ENCODE measurements at regions not wholly inside any gene's neighbourhood (a gene's known extent, or its start where the extent isn't known, plus 50 kb on each side); places are given as distances from the start of the nearest gene placed in this dataset.

DNA sequence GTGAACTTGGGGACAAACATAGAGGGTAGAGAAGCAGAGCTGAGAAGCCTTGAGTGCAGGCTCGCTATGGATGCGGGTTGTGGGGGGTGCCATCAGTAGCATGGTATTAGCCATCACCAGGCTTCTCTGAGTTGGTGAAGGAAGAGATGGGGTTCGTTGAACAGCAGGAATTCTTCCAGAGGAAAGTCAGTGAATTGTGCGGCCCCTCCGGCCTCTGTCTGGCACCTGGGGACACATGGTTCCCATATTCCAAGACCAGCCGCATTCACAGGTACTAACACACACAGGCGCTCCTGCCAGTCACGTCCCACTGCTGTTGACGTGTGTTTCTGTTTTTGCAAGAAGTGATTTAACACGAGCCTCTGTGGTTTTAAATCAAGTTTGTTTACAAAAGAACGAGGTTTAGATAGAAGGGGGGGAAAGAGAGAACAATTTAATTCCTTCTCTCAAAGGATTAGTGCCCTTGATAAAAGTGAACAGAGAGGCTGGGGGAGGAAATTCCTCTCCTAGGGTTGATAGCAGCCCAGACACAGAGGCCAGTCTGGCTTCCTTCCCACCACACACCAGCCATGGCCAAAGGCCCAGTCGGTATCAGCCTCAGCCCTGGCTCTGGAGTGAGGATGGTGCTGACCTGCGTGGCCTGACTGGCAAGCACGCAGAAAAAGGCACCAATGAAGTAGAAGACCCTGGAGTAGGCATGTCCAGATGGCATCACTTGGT, 252.6 kb upstream of the IGFBP3 start:
- H3K4me3 ChIP-seq (replicated peaks in 1 of 2; ENCODE audit: low read depth in 2 of 2, low read length in 2 of 2): no peak overlapping the region
- TF ChIP-seq, protein P1, sequence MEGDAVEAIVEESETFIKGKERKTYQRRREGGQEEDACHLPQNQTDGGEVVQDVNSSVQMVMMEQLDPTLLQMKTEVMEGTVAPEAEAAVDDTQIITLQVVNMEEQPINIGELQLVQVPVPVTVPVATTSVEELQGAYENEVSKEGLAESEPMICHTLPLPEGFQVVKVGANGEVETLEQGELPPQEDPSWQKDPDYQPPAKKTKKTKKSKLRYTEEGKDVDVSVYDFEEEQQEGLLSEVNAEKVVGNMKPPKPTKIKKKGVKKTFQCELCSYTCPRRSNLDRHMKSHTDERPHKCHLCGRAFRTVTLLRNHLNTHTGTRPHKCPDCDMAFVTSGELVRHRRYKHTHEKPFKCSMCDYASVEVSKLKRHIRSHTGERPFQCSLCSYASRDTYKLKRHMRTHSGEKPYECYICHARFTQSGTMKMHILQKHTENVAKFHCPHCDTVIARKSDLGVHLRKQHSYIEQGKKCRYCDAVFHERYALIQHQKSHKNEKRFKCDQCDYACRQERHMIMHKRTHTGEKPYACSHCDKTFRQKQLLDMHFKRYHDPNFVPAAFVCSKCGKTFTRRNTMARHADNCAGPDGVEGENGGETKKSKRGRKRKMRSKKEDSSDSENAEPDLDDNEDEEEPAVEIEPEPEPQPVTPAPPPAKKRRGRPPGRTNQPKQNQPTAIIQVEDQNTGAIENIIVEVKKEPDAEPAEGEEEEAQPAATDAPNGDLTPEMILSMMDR (IDR thresholded peaks at IDR 0.05; ENCODE audit: low read depth, low read length): no peak
- DNase-seq (ENCODE audit: low read depth in 2 of 2): peak in 1 of 2 donors; percentile 74

DNA sequence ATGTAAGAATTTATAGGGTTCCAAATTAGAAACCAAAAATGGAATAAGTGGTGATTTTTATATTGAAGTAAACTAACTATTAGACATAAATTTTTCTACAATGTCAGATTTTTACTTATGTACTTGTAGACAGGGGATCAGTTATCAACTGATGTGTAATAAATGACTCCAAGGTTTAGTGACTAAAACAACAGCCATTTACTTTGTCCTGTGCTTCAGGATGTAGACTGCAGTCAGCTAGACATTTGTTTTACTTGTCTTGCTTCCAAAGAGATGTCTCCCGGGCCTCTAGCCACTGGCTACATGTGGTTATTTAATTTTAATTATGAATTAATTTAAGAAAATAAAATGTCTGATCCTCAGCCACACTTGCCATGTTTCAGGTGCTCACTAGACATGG, 249.7 kb upstream of the IGFBP3 start:
- DNase-seq (ENCODE audit: low read depth in 2 of 2): peak in 1 of 2 donors; percentile 52
- TF ChIP-seq, protein P1 (IDR thresholded peaks at IDR 0.05; ENCODE audit: low read depth, low read length): no peak
- no peak overlapping the region for H3K4me3 ChIP-seq (replicated peaks in 1 of 2; ENCODE audit: low read depth in 2 of 2, low read length in 2 of 2)

DNA sequence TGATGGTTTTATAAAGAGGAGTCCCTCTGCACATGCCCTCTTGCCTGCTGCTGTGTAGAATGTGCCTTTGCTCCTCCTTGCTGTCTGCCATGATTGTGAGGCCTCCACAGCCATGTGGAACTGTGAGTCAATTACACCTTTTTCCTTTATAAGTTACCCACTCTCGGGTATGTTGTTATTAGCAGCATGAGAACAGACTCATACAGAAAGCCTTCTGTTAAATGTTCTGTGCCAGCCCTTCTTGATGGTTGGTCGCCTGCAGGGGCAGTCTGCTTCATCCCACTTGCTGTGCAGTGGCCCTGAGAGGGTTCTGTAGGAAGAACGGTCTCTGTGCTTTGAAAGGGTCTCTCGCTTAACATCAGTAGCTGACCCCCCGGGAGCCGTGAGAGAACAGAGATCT, 248.9 kb upstream of the IGFBP3 start:
- TF ChIP-seq, protein P1 (IDR thresholded peaks at IDR 0.05; ENCODE audit: low read depth, low read length): no peak
- no peak overlapping the region for H3K4me3 ChIP-seq (replicated peaks in 1 of 2; ENCODE audit: low read depth in 2 of 2, low read length in 2 of 2)
- no peak for DNase-seq (ENCODE audit: low read depth in 2 of 2)

DNA sequence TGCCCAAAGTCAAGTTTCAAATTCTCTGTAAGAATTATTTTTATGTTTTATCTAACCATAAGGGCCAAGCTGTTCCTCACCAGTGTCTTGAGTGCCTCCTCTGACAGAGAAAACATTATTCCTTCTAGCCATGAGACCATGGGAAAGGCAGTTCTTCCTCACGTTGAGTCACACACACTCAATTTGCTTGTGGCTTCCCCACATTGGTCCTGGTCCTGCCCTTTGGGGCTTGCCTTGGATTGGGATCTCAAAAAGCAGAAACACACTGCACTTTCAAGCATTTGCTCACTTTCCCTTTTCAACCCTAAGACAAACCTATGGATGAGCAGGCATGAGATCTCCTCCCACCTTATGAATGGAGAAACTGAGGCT, 248.3 kb upstream of the IGFBP3 start:
- no peak overlapping the region for H3K4me3 ChIP-seq (replicated peaks in 1 of 2; ENCODE audit: low read depth in 2 of 2, low read length in 2 of 2)
- TF ChIP-seq, protein P1 (IDR thresholded peaks at IDR 0.05; ENCODE audit: low read depth, low read length): no peak
- DNase-seq (ENCODE audit: low read depth in 2 of 2): no peak

DNA sequence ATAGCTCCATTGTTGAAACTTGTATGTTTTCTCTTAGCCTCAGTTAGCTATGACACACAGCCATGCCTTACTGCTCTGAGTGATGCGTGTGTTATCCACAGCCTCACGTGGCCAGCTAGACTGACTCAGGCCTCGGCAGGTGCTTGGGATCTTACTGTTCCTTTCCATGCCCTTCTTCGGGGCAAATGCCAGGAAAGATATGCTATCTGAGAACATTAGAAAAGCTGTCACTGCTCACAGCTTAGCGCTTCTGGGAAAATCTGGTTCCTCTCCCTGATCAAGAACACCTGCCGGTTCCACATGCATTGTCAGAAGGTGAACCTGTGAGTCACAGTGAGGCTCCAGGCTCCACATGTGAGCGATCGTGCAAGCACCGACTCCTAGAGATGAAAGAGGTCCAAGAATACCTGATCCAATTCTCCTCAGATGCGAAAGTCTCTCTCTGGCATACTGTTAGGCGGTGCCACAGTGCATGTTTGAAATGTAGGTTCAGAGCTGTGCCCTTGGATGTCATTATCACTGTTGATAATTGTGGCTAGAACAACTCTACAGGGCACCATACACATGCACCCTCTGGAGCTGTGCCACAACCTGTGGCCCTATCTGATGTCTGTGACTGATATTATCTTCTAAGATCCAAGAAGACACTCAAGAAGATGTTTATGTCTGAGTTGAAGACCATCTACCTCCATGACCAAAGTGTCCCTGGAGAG, 247.8 kb upstream of the IGFBP3 start:
- TF ChIP-seq, protein P1 (IDR thresholded peaks at IDR 0.05; ENCODE audit: low read depth, low read length): no peak
- no peak overlapping the region for H3K4me3 ChIP-seq (replicated peaks in 1 of 2; ENCODE audit: low read depth in 2 of 2, low read length in 2 of 2)
- peak in 1 of 2 donors; percentile 58 for DNase-seq (ENCODE audit: low read depth in 2 of 2)

DNA sequence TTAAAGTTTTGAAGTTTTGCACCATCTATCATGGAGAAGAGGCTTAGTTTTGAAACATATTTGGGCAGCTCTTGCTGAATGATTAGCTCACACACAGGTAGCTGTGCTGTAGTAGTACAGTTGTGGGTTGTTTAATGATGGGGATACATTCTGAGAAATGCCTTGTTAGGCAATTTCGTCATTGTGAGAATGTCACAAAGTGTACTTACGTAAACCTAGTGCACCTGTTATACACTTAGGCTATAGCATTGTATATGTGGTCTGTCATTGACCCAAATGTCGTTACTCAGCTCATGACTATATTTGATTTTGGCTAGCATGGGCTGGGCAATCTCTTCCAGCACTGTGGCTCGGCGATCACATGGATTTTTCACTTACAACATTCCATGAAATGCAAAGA, 247.2 kb upstream of the IGFBP3 start:
- no peak for DNase-seq (ENCODE audit: low read depth in 2 of 2)
- TF ChIP-seq, protein P1 (IDR thresholded peaks at IDR 0.05; ENCODE audit: low read depth, low read length): no peak
- no peak overlapping the region for H3K4me3 ChIP-seq (replicated peaks in 1 of 2; ENCODE audit: low read depth in 2 of 2, low read length in 2 of 2)
